Subcutaneous abdominal adipose tissue (tissue), 5 donors: ENCODE measurements at regions not wholly inside any gene's neighbourhood (a gene's known extent, or its start where the extent isn't known, plus 50 kb on each side); places are given as distances from the start of the nearest gene placed in this dataset.
"Not testable (repeated sequence)": the region's sequence is repeated elsewhere in the genome, so short reads cannot be mapped to it uniquely, and the experiment has no call there.

Source experiments
- H3K27ac ChIP-seq: one replicate; pipeline ENCODE4 v1.7.0; 2013; ENCODE audit warnings: low read depth, mild to moderate bottlenecking, inconsistent platforms, low read length, moderate library complexity
- H3K27me3 ChIP-seq, 5 donors: one replicate each; pipeline ENCODE4 v1.7.0; 2013; ENCODE audit warnings: low read length in 5 of 5, inconsistent platforms in 1 of 5; ENCODE audit not compliant: control insufficient read depth in 5 of 5, insufficient read depth in 4 of 5
- H3K36me3 ChIP-seq, 5 donors: one replicate each; pipeline ENCODE4 v1.7.0; 2013; ENCODE audit warnings: low read length in 5 of 5; ENCODE audit not compliant: control insufficient read depth in 5 of 5, insufficient read depth in 5 of 5
- H3K4me1 ChIP-seq, 5 donors: one replicate each; pipeline ENCODE4 v1.7.0; 2013; ENCODE audit warnings: low read length in 5 of 5, mild to moderate bottlenecking in 3 of 5, moderate library complexity in 1 of 5; ENCODE audit not compliant: control insufficient read depth in 5 of 5, insufficient read depth in 5 of 5
- H3K4me3 ChIP-seq, 5 donors: one replicate each; pipeline ENCODE4 v1.7.0; 2013; ENCODE audit warnings: low read length in 5 of 5, low read depth in 1 of 5
- H3K9ac ChIP-seq, 5 donors: one replicate each; pipeline ENCODE4 v1.7.0; 2013; ENCODE audit warnings: low read length in 5 of 5, mild to moderate bottlenecking in 4 of 5, moderate library complexity in 3 of 5
- H3K9me3 ChIP-seq, 5 donors: one replicate each; pipeline ENCODE4 v1.7.0; 2013; ENCODE audit warnings: low read length in 5 of 5; ENCODE audit not compliant: control insufficient read depth in 5 of 5
- donor health status: healthy.
- donor health status: healthy.
- donor health status: healthy.
- donor health status: healthy.
- donor health status: healthy.

DNA sequence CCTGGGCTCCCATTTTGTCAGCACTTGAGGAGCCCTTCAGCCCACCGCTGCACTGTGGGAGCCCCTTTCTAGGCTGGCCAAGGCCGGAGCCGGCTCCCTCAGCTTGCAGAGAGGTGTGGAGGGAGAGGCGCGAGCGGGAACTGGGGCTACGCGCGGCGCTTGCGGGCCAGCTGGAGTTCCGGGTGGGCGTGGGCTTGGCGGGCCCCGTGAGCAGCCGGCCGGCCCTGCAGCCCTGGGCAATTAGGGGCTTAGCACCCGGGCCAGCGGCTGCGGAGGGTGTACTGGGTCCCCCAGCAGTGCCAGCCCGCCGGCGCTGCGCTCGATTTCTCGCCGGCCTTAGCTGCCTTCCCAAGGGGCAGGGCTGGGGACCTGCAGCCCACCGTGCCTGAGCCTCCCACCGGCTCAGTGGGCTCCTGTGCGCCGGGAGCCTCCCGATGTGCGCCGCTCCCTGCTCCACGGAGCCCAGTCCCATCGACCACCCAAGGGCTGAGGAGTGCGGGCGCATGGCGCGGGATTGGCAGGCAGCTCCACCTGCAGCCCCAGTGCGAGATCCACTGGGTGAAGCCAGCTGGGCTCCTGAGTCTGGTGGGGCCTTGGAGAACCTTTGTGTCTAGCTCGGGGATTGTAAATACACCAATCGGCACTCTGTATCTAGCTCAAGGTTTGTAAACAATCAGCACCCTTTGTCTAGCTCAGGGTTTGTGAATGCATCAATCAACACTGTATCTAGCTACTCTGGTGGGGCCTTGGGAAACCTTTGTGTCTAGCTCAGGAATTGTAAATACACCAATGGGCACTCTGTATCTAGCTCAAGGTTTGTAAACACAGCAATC is 137.8 kb downstream of the RFX6 start:
- not testable (repeated sequence) for H3K27me3 ChIP-seq, H3K4me1 ChIP-seq, H3K4me3 ChIP-seq

GRCh38 chr6:117015474-117015804 is 138.4 kb downstream of the RFX6 start:
- H3K27ac ChIP-seq, H3K9ac ChIP-seq, H3K36me3 ChIP-seq, H3K27me3 ChIP-seq, H3K4me3 ChIP-seq, H3K9me3 ChIP-seq, H3K4me1 ChIP-seq: not testable (repeated sequence)

More for the DNA sequence above, 137.8 kb downstream of the RFX6 start:
- H3K9ac ChIP-seq, H3K27ac ChIP-seq, H3K36me3 ChIP-seq, H3K9me3 ChIP-seq: not testable (repeated sequence)

DNA sequence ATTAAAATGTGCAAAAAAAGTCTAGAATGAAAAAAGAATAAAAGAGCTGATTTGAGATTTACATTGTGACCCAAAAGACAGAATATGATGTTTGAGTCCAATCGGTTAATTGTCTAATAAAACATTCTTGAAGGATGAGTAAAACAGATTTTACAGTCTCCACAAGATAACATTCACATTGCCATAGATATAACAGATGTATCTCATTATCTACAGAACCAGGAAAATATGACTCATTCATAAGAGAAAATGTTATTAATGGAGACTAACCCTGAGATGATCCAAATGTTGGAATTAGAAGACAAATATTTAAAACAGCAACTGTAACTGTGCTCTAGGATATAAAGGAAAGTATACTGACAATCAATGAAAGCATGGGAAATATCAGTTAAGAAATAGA is 141.7 kb downstream of the RFX6 start:
- Histone ChIP-seq H3K36me3 (no peaks in the 10 kb centered on the region), H3K4me1 (no peaks in the 10 kb centered on the region), H3K27ac (no peak overlapping the region), H3K27me3 (no peaks in the 10 kb centered on the region), H3K9me3 (no peaks in the 10 kb centered on the region), H3K9ac (no peak overlapping the region), H3K4me3 (no peak overlapping the region)

- no peaks in the 10 kb centered on the region for H3K27me3 ChIP-seq
- no peaks in the 10 kb centered on the region for H3K36me3 ChIP-seq
- H3K4me3 ChIP-seq, result no peak overlapping the region
- H3K9me3 ChIP-seq, result no peaks in the 10 kb centered on the region
- H3K27ac ChIP-seq, result no peak overlapping the region
- H3K9ac ChIP-seq, result no peak overlapping the region
- no peaks in the 10 kb centered on the region for H3K4me1 ChIP-seq
Observed at GRCh38 chr6:117022774-117023173, 145.7 kb downstream of the RFX6 start.

GRCh38 chr6:117025310-117025709 is 148.3 kb downstream of the RFX6 start:
- Histone ChIP-seq H3K27me3 (no peaks in the 10 kb centered on the region), H3K9ac (no peak overlapping the region), H3K4me3 (no peak overlapping the region), H3K9me3 (no peaks in the 10 kb centered on the region), H3K36me3 (no peaks in the 10 kb centered on the region), H3K27ac (no peak overlapping the region), H3K4me1 (no peaks in the 10 kb centered on the region)

DNA sequence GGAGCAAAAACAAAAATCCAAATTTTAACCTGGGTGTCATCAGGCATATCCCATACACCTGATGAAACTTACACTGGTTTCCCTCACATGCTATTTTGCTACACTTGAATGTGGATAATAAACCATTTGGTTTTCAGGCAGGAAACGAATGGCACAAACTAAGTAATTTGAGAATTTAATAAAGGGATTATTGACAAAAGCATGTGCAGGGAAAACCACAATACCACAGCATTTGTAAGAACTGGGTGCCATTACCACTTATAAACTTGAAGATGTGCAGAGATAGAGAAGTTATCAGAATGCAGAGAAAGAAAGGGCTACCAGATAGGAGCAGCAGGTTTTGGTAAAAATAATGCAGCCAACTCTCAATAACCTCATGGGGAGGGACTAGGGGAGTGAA is 151.2 kb downstream of the RFX6 start:
- H3K36me3 ChIP-seq, result no peaks in the 10 kb centered on the region
- no peak overlapping the region for H3K9ac ChIP-seq
- no peak overlapping the region for H3K4me3 ChIP-seq
- H3K27me3 ChIP-seq, result no peaks in the 10 kb centered on the region
- H3K9me3 ChIP-seq, result no peaks in the 10 kb centered on the region
- no peaks in the 10 kb centered on the region for H3K4me1 ChIP-seq
- no peak overlapping the region for H3K27ac ChIP-seq

DNA sequence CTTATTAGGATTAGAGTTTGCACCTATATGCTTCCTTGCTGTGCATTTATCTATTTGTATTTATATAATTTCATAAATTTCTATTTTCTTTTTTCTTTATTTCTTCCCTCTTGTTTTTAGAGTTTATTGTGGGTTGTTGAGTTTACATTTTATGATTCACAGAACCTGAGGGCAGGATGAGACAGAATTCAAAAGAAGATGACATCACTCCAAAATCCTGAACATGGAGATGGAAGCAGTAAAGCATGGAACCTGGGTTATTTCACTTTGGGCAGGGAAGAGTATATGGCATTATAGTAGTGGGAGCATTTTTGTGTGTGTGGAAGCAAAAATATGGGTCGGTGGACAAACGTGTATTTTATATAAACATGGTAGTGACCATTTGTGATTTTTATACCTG is 157.5 kb downstream of the RFX6 start:
- no peaks in the 10 kb centered on the region for H3K9me3 ChIP-seq
- H3K4me1 ChIP-seq, result no peaks in the 10 kb centered on the region
- H3K4me3 ChIP-seq, result no peak overlapping the region
- H3K9ac ChIP-seq, result no peak overlapping the region
- no peaks in the 10 kb centered on the region for H3K36me3 ChIP-seq
- no peaks in the 10 kb centered on the region for H3K27me3 ChIP-seq
- H3K27ac ChIP-seq, result no peak overlapping the region

DNA sequence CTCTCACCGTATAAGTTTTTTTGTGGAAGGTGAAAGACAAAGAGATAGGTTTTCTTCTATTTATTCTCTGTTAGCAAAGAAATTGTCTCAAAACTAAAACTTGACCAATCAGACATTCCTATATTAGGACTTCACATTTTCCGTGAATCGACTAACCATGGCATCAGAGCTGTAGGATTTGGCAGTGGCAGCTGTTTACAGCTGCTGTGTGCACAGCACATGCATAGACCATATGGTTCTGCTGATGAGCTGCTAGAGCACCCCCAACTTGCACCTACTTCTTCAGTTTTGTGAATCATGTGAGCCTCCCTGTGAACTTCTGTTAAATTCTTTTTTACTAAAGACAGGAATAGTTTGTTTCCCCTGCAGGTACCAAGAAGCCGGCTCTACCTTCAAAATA is 157.9 kb downstream of the RFX6 start:
- no peaks in the 10 kb centered on the region for H3K27me3 ChIP-seq
- no peaks in the 10 kb centered on the region for H3K4me1 ChIP-seq
- no peak overlapping the region for H3K4me3 ChIP-seq
- H3K27ac ChIP-seq, result no peak overlapping the region
- H3K9me3 ChIP-seq, result no peaks in the 10 kb centered on the region
- H3K36me3 ChIP-seq, result no peaks in the 10 kb centered on the region
- H3K9ac ChIP-seq, result no peak overlapping the region

DNA sequence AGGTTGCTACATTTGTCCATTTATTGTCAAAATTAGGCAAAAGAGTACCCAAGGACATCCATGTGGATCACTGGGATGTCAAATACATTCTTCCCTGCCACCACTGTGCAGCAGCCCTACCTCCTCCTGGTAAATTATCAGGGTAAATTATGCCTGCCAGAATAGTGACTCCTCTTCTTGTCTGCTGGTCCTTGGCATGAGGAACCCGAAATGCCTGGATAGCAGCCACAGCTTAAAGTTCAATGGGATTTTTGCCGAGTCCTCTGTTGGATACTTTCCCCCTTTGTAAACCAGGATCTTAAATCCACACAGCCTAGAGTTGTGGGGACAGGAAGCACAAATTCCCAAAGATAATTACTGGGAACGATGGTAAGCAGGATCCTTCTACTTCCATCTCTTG is 173.3 kb downstream of the RFX6 start:
- H3K9me3 ChIP-seq, result peaks cover 0 to 4% (median 0%) of the 10 kb centered on the region in 5 donors
- no peak overlapping the region for H3K9ac ChIP-seq
- H3K4me3 ChIP-seq, result no peak overlapping the region
- H3K36me3 ChIP-seq, result no peaks in the 10 kb centered on the region
- H3K4me1 ChIP-seq, result no peaks in the 10 kb centered on the region
- H3K27ac ChIP-seq, result no peak overlapping the region
- no peaks in the 10 kb centered on the region for H3K27me3 ChIP-seq

DNA sequence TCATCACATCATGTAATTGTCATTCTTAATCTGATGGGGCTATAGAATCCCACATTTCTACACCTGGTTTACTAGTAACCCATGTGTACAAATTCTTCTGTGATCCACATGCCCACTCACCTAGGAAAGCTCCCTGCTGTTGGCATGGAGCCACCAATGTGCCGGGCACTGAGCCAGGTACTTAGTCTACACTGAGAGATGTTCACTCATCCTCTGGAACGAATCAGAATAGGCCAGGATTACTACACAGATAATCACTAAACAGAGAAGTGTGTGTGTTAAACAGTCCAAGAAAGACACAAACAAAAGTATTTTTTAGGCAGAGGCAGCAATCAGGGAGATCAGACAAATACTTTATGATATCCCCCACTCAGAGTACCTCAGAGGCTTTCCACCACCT is 193.2 kb upstream of the VGLL2 start:
- no peaks in the 10 kb centered on the region for H3K4me1 ChIP-seq
- H3K9ac ChIP-seq, result no peak overlapping the region
- no peaks in the 10 kb centered on the region for H3K27me3 ChIP-seq
- no peak overlapping the region for H3K27ac ChIP-seq
- H3K9me3 ChIP-seq, result peaks cover 0 to 3% (median 0%) of the 10 kb centered on the region in 5 donors
- H3K4me3 ChIP-seq, result no peak overlapping the region
- no peaks in the 10 kb centered on the region for H3K36me3 ChIP-seq
